Ureter (tissue), 1 donor: ENCODE measurements at regions not wholly inside any gene's neighbourhood (a gene's known extent, or its start where the extent isn't known, plus 50 kb on each side); places are given as distances from the start of the nearest gene placed in this dataset.

ENCODE experiments used
- DNase-seq: peaks from one replicate; pipeline ENCODE4 v3.0.0-alpha.2; 2020; ENCODE audit warnings: low spot score
- donor health status: DM: yes; HTN: yes; CAD: no.

DNA sequence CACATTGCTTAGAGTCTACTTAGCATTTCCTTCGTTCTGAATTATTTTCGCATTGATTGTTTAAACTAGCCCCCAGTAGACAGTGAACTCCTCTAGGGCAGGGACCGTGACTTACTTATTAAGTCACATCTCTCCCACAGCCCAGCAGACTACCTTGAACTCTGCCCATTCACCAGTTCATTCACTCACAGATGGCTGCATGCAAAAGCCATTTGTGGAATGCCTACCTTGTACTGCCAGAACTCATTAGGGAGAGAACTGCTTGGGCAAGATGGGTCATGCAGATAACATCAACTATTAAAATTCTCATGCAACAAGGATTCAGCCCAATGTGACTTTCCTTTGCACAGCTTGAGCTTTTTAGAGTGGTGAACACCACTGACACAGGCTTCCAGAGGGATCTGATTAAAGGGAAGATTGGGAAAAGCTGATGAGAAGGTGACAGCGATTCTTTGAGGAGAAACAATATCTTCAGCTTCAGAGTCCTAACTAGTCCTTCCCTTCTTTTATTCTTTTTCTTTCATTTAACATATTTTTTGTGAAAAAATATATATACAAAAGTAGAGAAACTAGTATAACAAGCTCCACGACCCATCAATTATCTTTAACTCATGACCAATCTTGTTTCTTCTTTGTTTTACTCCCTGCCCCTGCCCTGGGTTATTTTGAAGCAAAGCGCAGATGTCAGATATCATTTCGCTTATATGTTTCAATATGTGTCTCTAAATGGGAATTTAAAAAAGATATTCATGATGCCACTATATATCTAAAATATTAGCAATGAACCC is 273.9 kb downstream of the CDC5L start:
- DNase-seq = no peak

DNA sequence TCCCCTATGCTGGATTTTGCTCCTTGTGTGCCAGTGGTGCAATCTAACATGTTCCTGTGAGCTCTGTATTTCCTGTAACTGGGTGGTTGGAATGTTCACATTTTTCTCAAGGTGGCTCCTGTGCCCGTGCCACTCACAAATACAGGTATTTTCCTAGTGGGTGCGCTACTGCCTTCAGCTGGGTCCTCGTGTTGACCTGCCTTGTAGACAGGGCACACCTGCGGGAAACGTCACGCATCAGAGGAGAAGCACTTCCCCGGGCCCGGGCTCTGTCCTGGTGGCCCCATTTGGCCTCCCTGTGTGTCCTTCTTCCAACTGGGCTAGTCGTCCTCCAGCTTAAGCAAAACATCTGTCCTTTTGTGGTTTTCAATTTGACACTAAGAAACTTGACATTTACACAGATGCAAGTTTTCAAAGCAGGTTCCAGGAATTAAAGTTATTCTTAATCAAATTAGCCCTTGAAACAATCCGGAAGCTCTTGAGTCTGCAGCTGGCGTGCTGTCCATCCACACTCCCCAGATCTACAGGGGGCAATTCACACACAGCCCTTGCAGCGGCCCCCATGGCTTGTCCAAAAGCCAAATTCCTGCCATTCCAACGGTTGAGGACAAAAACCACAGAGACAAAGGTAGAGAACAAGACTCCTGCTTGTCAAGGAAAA is 275.1 kb downstream of the CDC5L start:
- DNase-seq = peak; percentile 48

DNA sequence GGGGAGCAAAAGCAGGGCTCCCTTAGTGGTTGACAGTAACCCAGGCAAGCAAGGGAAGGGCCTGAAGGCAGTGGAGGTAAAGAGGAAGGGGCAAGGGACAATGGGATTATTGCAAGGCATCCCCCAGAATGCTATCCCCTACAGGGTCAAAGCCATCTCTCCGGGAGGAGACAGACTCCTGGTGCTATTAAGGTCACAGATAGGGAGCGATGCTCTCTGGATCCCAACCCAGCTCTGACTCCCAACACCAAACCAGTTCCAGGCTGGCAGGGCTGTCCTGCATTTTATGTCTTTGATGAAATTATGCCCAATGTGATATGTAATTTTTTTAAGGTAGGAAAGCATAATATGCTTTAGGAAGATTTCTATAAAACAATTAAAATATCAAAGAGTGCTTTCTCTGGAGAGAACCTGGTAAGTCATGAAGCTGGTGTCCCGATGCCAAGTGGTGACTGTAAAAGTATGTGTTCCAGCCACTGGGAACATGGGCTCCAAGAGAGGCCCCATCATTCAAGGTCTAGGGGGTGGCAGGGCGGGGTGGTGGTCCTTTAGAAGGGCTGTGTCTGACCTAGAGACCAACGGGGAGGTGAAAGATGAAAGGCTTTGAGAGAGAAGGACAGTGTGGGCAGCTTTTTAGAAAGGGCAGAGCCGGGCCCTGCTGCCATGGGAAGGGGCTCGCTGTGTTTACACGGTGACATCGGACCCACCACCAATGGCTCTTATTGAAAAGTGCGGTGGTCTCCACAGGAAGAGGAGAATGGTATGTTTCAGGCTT is 276.5 kb downstream of the CDC5L start:
- no peak for DNase-seq

DNA sequence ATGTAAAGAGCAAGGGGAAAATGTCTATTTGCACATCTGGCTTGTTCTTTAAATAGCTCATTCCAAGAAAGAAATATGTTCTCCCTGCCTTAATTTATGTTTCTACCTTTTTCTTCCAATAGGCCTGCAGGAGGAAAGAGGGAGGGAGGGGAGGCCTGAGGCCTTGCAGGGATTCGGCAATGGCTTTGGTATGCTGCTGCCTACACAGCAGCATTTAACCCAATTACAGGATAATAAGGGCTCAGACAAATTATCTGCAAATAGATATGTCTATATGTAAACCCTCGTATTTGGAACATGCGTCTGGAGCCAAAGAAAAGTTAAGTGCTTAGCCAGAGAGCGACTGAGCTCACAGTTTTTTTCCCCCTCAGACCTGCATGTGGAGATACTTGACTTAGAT is 277.2 kb downstream of the CDC5L start:
- no peak for DNase-seq

DNA sequence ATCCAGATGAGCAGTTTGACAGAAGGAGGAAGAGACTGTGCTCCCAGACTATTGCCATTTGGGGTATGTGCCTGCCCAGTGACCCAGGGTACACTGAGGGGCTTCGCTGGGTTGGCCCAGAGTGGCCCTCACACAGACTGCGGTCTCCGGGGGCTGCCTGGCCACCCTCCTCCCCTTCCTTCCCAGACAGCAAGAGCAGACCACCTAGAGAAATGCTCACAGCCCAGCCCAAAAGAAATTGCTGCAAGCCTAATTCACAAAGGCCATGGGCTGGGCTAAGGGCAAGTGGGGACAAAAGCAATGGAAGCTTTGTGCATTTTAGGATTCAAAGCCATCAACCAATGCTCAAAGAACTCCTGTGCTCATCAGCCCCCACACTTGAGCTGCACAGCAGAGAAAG is 277.6 kb downstream of the CDC5L start:
- no peak for DNase-seq

DNA sequence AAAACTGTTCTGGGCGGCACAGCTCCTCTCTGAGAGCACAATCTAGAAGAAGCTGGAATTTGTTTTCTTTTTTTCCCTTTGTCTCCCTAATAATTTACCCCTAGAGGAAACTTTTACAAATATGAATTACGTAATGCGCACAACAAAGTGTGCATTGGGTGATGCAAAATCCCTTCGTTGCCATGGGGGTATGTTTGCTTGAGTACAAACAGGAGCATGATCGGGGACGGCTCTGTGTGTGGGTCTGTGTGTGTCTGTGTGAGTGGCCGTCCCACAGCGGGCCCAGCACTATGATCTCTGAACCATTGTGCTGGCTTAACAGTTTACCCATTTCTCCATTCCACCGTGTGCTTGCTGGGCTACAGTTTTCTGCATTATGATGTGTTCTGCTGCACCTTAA is 278.2 kb downstream of the CDC5L start:
- no peak for DNase-seq

DNA sequence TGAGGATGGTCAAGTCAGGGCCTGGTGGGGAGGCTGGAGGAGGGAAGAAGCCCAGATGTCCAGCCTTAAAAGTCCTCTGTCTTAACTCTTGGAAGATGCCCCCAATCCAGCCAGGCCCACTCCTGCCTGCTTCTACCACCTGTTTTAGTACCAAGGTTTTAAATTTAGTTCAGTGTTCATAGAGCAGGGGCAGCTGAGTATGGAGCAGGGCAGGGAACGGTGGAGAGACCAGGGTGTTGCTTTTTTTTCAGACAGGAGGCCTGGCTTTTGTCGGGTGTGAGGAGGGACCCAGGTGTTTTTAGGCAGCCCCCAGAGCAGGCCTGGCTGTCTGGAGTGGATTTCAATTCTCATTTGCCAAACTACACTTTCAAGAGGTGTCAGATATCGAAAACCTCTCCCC is 278.8 kb downstream of the CDC5L start:
- DNase-seq = no peak

DNA sequence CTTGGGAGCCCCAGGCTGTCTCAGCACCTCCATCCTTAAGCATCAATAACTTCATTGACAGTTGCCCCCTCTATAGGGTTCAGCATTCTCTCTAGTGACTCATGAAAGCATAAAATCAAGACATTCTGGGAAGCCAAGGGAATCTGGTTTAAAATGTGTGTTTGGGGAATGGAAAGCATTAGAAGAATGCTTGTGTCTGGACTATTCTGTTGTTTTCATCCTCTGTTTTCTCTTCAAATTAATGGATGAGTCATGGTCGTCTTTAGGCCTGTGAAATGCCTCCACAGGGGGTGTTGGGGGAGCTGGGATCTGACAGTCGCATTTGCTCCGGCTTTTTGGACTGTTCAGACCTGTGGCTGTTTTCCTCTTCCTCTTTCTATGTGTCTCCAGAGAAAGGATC is 279.7 kb downstream of the CDC5L start:
- DNase-seq = no peak

DNA sequence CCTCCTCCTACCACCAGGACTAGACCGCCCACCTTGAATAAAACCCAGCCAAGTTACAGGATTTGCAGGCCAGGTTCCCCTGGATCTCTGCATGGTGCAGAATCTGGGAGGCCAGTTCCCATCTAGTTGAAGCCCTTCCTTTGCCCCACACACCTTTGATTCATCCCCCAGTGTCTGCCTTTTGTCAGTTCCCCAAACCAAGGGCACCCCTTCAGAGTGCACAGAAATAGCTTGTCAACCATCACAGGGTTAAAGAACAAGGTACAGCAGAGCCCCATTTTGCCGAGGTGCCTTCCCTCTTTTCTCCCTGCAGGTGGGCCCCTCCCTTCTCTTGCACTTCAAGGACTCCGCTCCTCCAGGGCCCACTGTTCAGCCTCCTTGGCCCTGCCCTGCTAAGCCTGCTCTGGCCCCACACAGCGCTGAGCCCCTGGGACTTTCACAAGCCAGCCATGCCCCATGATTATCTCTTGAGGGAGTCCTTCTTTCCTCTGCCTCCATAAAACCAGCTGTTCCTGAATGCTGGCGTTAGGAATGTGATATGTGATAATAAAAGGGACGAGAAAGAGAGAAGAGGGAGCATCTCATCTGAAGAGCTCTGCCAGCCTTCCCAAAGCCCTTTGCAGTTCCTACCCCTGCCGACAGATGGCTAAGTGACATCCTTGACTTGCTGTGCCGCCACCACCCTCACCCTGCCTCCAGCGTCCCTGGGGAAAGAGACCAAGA is 280.3 kb downstream of the CDC5L start:
- DNase-seq = no peak

DNA sequence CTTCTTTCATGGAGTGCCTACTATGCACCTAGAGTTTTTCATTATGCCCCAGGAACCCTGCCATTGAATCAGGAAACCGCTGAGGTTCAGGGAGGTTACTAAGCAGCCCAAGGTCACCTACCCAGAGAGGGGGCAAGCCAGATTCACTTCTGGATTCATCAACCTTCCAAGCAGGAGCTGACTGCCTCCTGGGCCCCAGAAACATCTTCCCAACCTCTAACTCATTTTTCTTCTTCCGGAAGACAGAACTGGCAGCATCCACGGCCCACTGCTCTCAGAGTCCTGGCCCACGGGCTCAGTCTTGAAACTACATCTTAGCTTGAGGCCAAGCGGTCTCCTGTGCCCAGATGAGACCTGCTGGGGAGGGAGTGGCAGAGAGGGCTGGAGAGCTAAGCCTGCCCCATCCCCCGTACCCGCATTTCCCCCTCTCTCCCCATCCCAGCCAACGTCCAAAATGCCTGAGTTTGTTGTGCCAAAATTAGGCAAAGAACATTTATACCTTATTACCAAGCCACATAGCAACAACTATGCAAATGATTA is 281.0 kb downstream of the CDC5L start:
- no peak for DNase-seq

DNA sequence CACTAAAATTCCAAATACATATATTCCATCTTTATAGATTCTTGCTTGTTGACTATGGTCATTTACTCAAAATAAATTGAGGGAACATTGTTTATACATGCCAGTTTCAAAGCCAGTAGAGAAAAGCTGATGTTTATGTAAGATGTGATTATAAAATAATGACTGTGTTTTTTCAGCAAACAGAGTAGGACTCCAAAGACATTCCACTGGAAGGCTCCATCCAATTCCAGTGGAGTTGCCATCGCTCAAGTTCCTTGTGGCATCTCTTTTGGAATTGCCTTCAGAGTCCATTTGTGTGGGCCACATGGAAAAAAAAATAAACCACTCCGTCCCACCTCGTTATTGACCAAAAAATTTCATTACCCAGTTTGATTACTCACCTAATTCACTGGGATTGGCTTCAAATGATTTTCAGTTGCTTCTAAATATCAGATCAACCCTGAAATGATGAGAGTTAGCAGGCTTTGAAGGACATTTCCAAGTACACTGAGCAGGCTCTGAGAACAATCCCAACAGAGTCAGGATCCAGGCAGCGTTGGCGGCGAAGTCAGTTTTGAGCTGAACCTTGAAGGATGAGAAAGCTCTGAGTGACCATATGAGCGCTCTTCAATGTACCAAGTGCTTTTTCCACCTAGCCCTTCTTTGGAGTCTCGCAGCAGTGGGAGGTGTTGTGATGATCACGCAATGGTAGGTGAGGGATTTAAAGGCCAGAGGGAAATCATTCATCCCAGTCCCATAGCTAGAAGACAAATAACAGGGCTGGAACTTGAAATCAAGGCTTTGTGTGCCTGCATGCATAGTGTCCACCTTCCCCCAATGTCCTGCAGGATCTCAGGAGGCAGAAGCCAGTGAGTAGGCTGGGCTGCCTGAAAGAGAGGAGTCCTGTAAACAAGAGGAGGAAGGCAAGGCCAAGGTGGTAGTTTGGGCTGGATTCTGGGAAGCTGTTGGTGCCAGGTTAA is 281.7 kb downstream of the CDC5L start:
- DNase-seq = no peak

DNA sequence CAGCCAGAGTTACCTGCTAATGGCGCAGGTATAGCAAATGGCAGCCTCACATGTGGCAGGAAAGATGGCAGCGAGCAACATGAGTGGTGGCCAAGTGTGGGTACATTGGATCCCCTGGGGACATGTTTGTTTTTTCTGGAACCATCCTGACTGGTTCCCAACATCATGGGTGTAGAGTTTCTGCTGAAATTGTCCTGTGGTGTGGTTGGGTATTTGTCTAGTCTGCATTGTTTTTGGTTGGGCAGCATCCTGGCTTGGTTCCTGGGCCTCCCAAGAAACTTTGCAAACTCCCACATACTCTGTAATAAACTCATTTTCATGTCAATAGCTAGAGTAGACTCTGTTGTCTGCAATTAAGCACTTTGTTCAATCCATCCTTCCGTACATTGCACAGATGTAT is 282.6 kb downstream of the CDC5L start:
- no peak for DNase-seq

DNA sequence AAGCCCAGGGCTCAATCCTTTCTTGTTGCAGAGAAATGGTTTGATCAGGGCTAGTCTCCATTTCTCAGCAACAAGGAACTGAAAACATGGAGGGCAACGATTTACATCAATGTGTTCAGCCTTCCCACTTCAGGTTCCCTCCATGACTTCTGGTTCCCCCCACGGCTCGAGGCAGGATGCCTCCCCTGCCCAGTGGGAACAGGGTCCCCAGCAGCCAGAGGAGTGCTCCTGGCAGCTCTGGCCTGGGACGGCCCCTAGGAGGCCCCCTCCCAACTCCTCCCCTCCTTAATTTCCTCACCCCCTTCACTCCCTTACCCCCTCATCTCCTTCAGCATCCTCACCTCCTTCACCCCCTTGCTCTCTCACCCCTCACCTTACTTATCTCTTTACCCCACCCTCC is 283.8 kb downstream of the CDC5L start:
- no peak for DNase-seq

DNA sequence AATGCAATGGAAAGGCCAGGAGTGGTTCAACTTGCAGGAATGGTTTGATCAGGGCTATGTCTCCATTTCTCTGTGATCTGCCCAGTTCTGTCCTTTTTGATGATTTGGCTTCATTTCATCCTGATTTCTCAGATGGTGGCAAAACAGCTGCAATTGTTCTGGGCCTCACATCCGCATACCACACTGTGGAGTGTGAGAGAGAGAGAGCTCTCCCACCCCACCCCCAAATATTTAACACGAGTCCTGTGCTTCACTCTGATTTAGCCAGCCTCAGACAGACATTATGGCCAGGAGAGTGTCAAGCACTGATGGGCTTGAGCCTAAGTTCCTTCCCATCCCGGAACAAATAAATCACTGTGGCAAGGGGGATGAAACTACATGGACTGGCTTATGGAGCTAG is 284.6 kb downstream of the CDC5L start:
- no peak for DNase-seq

DNA sequence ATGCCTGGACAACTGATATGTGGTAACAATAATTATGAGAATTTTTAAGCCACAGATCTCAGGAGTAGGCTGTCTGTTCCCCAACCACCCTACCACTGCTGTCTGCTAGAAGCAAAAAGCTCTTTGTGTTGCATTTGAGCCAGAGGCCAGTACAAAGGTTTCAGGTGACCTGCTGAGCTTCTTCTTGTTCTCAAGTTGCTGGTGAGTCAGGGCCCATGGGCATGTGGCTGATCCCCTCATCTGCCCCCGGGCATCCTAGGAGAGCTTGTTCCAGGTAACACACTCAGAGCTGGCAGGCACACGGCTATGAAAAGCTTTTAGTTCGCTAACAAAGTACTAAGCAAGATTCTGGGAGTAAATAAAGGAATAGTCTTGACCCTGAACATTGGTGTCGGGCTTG is 285.3 kb downstream of the CDC5L start:
- no peak for DNase-seq

DNA sequence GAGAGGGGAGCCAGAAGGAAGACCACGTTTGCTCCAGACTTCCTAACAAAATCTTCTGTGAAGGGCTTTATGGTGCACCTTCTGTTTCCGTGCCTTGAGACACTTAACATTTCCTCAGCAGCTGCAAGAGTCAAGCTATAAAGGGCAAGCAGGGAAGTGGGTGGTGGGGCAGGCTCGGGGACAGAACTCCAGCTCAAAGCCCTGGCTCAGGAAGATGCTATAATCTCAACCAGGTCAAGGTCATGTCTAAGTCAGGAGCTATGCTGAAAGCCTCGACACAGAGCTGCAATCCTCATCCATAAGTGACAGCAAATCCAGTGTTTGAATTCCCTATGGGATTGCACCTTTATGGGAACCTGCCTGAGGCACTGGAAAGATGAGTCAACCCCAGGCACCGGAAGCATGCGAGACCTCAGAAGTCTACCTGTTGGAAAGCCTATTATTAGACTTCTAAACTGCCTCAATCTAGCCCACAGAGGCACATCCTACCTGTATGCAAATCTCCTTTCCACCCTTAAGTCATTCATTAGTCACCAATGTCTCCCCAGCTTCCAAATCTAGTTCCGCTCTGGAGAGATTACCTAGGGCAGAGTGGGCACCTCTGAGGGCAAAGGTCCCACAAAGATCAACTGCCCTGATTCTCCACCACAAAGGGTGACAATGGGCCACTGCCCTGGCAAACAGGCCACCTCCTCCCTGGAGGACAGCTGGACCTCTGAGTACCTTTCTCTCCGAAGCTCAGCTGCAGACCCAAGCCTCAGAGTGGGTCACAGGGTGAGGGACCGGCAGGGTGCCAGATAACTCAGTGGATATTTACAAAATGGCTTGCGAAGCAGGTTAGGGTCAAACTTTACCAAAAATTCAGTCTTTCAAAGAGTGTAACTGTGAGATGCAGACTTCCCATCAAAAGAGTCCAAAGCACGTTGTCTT is 287.0 kb downstream of the CDC5L start:
- no peak for DNase-seq

DNA sequence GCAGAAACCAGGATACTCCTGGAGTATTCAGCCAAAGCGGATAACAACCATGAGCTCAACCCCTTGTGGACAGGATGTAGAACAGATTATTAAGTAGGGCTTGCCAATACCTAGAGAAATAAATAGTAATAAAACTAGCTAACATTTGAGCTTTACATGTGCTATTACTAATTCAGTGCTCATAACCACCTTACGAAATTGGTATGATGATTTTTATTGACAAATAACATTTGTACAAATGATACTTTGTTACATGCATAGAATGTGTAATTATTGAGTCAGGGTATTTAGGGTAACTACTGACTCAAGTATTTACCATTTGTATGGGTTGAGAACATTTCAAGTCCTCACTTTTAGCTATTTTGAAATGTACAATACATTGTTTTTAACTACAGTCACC is 287.9 kb downstream of the CDC5L start:
- DNase-seq = no peak

DNA sequence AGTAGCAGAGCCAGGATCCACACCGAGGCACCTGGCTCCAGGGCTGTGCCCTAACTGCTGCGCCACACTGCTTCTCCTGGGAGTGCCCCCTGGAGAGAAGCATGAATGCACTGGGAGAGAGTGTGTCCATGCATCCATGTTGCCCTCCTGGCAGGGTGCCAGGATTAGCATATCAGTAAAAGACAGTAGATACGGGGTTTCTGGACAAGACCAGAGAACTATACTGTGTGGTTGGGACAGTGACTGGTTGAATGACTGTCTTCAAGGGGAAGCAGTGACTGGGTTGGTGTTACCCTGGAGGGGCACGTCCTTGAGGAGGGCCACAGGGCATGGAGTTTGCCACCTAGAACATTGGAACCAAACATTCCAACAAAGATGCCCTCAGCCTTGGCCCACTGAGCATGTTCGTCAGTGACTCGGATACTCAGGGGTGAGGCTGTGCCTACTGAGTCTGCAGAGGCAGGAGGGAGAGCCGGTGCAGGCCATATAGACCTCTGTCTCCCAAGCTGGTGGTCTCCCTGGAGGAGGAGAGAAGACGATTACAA is 288.8 kb downstream of the CDC5L start:
- no peak for DNase-seq

DNA sequence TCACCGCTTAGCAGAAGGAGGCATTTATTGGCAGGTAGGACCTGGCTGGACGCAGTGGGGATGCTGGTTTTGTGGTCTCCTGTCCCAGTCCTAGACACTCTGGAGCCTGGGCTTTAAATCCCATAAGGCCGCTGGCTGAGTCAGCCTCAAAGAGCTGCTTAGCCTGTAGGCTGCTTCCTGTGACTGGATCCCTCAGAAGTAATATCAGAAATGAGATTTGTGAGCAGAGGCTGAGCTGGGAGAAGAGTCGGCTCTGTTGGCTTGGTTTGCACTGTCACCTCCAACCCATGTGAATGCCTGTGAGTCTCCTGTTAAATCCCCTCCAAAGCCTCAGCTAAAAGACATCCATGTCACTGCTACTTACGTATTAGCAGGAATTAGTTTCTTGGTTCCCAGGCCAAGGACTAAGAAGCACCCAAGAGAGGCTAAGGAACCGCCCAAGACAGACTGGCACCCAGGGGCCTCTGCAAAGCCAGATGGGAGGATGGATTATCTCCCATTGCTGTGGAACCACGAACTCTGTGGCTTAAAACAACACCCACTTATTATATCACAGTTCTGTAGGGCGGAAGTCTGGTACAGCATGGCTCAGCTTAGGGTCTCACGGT is 289.4 kb downstream of the CDC5L start:
- DNase-seq = no peak
